Ishikawa (cell line): ENCODE measurements at regions not wholly inside any gene's neighbourhood (a gene's known extent, or its start where the extent isn't known, plus 50 kb on each side); places are given as distances from the start of the nearest gene placed in this dataset.

Experiments used
- CEBPB ChIP-seq: IDR thresholded peaks from 2 replicates; pipeline ENCODE4 v1.6.1; 2012
- CREB1 ChIP-seq: IDR thresholded peaks from 2 replicates; pipeline ENCODE4 v1.6.1; 2012; ENCODE audit warnings: low read depth
- EGR1 ChIP-seq: IDR thresholded peaks from 2 replicates; pipeline ENCODE4 v1.6.1; 2012
- EP300 ChIP-seq: IDR thresholded peaks from 2 replicates; pipeline ENCODE4 v1.6.1; 2012; ENCODE audit warnings: borderline replicate concordance
- FOXM1 ChIP-seq: IDR thresholded peaks from 2 replicates; pipeline ENCODE4 v1.6.1; 2012; ENCODE audit warnings: low read depth, borderline replicate concordance
- NFIC ChIP-seq: IDR thresholded peaks from 2 replicates; pipeline ENCODE4 v1.6.1; 2012
- RAD21 ChIP-seq: IDR thresholded peaks from 2 replicates; pipeline ENCODE4 v1.6.1; 2012; ENCODE audit warnings: low read depth
- TAF1 ChIP-seq: IDR thresholded peaks from 2 replicates; pipeline ENCODE4 v1.6.1; 2012; ENCODE audit warnings: low read depth, mild to moderate bottlenecking
- TCF12 ChIP-seq: IDR thresholded peaks from 2 replicates; pipeline ENCODE4 v1.6.1; 2012; ENCODE audit warnings: low read depth
- TEAD4 ChIP-seq: IDR thresholded peaks from 2 replicates; pipeline ENCODE4 v1.6.1; 2012
- YY1 ChIP-seq: IDR thresholded peaks from 2 replicates; pipeline ENCODE4 v1.6.1; 2012; ENCODE audit warnings: low read depth
- ZBTB7A ChIP-seq: IDR thresholded peaks from 2 replicates; pipeline ENCODE4 v1.6.1; 2012; ENCODE audit warnings: low read depth
- TF ChIP-seq, protein P1 (sequence below): IDR thresholded peaks from 2 replicates; pipeline ENCODE4 v1.6.1; 2012
- TF ChIP-seq, protein P2 (sequence below): IDR thresholded peaks from 2 replicates; pipeline ENCODE4 v1.6.1; 2012
- TF ChIP-seq, protein P3 (sequence below): IDR thresholded peaks from 2 replicates; pipeline ENCODE4 v1.6.1; 2012; ENCODE audit warnings: low read depth, mild to moderate bottlenecking

DNA sequence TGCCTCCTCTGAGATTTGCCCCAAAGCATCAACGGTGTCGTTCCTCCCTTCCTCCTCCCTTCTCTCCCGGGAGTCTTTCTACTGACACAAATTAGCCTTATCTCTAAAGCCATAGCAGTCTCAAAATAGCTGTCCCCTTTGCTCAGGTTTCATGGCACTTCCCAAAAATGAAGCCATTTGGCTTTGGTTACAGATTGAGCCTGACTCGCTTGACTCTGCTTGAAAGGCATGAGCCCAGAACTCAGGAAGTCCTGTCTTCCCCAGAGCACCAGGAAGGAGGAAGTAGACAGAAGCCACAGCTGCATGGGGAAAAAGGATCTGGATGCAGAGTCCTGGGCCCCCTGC lies 234.4 kb upstream of the RGPD4 start:
- no peak for TF ChIP-seq ZBTB7A
- no peak for TF ChIP-seq TCF12

DNA sequence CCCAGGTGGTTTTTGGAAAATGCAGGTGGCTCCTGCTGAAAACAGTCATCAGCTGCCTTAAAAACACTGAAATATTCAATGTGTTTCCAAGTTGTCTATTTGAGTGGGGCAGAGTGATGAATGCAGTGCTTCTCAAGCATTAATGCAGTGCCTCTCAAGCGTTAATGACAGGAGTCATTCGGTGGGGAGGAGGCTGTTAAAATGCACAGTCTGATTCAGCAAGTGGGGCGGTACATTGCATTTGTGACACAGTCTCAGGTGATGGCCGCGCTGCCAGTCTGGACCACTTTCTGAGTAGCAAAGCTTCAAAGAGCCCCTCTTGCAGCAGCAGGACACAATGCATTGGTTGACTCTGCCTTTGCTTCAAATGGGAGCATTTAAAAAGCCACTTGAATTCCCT lies 231.4 kb upstream of the RGPD4 start:
- TF ChIP-seq TAF1 (no peak), YY1 (no peak), TCF12 (no peak), RAD21 (no peak), CEBPB (no peak), EGR1 (no peak), CREB1 (no peak), NFIC (no peak), EP300 (no peak), FOXM1 (no peak), TEAD4 (no peak), ZBTB7A (no peak)
- TF ChIP-seq, protein P1, sequence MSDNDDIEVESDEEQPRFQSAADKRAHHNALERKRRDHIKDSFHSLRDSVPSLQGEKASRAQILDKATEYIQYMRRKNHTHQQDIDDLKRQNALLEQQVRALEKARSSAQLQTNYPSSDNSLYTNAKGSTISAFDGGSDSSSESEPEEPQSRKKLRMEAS, result no peak
- TF ChIP-seq, protein P2, sequence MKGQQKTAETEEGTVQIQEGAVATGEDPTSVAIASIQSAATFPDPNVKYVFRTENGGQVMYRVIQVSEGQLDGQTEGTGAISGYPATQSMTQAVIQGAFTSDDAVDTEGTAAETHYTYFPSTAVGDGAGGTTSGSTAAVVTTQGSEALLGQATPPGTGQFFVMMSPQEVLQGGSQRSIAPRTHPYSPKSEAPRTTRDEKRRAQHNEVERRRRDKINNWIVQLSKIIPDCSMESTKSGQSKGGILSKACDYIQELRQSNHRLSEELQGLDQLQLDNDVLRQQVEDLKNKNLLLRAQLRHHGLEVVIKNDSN, result no peak
- TF ChIP-seq, protein P3, sequence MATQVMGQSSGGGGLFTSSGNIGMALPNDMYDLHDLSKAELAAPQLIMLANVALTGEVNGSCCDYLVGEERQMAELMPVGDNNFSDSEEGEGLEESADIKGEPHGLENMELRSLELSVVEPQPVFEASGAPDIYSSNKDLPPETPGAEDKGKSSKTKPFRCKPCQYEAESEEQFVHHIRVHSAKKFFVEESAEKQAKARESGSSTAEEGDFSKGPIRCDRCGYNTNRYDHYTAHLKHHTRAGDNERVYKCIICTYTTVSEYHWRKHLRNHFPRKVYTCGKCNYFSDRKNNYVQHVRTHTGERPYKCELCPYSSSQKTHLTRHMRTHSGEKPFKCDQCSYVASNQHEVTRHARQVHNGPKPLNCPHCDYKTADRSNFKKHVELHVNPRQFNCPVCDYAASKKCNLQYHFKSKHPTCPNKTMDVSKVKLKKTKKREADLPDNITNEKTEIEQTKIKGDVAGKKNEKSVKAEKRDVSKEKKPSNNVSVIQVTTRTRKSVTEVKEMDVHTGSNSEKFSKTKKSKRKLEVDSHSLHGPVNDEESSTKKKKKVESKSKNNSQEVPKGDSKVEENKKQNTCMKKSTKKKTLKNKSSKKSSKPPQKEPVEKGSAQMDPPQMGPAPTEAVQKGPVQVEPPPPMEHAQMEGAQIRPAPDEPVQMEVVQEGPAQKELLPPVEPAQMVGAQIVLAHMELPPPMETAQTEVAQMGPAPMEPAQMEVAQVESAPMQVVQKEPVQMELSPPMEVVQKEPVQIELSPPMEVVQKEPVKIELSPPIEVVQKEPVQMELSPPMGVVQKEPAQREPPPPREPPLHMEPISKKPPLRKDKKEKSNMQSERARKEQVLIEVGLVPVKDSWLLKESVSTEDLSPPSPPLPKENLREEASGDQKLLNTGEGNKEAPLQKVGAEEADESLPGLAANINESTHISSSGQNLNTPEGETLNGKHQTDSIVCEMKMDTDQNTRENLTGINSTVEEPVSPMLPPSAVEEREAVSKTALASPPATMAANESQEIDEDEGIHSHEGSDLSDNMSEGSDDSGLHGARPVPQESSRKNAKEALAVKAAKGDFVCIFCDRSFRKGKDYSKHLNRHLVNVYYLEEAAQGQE, result no peak

DNA sequence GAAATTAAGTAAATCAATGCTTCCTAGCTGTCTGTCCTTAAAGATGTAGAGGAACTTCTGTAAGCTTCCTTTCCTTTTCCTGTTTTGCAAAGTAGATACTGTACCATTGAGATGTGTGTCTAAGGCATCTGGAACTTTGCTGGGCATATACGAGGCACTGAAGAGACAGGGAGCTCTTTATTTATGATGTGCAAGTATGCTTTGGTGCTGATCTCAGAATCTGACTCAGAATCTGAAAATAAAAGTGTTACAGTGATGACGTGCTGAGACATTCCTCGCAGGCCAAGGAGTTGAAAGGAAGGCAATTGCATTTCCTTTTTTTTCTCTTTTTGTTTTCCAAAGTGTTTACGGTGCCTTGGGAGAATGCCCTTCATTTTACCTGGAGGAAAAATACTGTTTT lies 230.9 kb upstream of the RGPD4 start:
- no peak for TF ChIP-seq YY1
- TF ChIP-seq, protein P1, result no peak
- no peak for TF ChIP-seq CREB1
- no peak for TF ChIP-seq TEAD4
- TF ChIP-seq RAD21, result no peak
- TF ChIP-seq CEBPB, result no peak
- TF ChIP-seq, protein P3, result no peak

DNA sequence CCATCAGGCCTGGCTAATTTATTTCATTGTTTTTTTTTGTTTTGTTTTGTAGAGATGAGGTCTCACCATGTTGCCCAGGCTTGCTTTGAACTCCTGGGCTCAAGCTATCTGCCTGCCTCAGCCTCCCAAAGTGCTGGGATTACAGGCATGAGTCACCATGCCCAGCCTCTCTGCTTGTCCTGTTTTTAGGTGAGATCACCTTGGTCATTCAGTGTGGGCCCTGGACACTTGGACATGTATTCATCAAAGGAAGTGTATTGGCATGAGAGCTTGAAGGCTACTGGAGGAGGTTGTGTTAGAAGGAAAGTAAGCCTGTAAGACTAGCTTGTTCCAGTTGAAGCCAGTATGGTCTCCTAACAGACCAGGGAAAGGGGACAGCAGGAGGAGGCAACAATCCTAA lies 229.2 kb upstream of the RGPD4 start:
- TF ChIP-seq TEAD4, result no peak

DNA sequence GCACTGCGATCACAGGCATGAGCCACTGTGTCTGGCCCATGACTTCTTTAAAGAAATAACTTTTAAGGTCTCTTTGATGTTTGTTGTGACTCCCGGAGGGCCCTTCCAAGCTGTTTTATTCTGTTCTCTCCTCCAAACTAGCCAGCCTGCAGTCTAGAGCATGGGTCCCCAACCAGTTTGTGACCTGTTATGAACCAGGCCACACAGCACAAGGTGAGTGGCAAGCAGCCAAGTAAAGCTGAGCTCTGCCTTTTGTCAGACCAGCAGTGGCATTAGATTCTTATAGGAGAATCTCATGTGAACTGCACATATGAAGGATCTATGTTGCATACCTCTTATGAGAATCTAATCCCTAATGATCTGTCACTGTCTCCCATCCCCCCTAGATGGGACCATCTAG lies 223.9 kb upstream of the RGPD4 start:
- TF ChIP-seq RAD21 (no peak), EGR1 (no peak), FOXM1 (no peak), CREB1 (no peak), TAF1 (no peak), EP300 (no peak), NFIC (no peak)

DNA sequence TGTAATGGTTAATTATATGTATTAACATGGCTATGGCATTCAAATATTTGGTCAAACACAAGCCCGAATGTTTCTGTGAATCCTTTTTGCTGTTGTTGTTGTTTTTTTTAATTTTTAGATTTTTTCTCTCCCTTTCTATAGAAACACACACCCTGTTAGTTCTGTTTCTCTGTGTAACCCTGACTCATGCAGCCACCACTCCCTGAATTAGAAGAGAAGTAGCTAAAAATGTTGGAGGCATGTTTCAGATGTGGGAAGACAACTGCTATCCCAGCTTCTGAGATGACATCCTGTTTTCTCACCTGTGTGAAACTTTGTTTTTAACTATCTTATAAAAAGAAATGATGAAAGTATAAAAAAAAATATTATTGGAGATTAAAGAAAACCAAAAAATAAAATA lies 219.6 kb upstream of the RGPD4 start:
- TF ChIP-seq RAD21 (no peak), CREB1 (no peak), YY1 (no peak), FOXM1 (no peak), EP300 (no peak), TEAD4 (no peak), CEBPB (no peak), EGR1 (no peak), TAF1 (no peak)
- TF ChIP-seq, protein P2, result no peak
- TF ChIP-seq, protein P1, result no peak
- TF ChIP-seq, protein P3, result no peak
